Cerebellar nuclear complex (tissue), 1 donor: ENCODE measurements at regions not wholly inside any gene's neighbourhood (a gene's known extent, or its start where the extent isn't known, plus 50 kb on each side); places are given as distances from the start of the nearest gene placed in this dataset.

Experiments
- DNase-seq, 2 experiments: peaks; one replicate each; lab custom pipeline; 2025; lab: John Stamatoyannopoulos, UW

- DNase-seq: no peak
Observed at GRCh38 chr9:18074041-18074440, 399.9 kb upstream of the ADAMTSL1 start.

GRCh38 chr9:18075253-18075952, 398.6 kb upstream of the ADAMTSL1 start:
- no peak for DNase-seq

GRCh38 chr9:18077941-18078678, 395.8 kb upstream of the ADAMTSL1 start:
- no peak for DNase-seq

- DNase-seq: no peak
Observed at GRCh38 chr9:18092138-18092537, 381.8 kb upstream of the ADAMTSL1 start.

- DNase-seq: no peak
Observed at GRCh38 chr9:18106006-18106560, 367.9 kb upstream of the ADAMTSL1 start.

GRCh38 chr9:18109675-18110074, 364.3 kb upstream of the ADAMTSL1 start:
- DNase-seq: no peak

- no peak for DNase-seq
Observed at GRCh38 chr9:18111146-18111545, 362.8 kb upstream of the ADAMTSL1 start.

- DNase-seq: peak in 1 of 2 experiments; percentile 37
Observed at GRCh38 chr9:18114559-18115475, 359.1 kb upstream of the ADAMTSL1 start.

GRCh38 chr9:18118268-18118667, 355.7 kb upstream of the ADAMTSL1 start:
- DNase-seq: no peak

- DNase-seq: no peak
Observed at GRCh38 chr9:18122171-18122570, 351.8 kb upstream of the ADAMTSL1 start.

GRCh38 chr9:18124760-18125159, 349.2 kb upstream of the ADAMTSL1 start:
- no peak for DNase-seq

- DNase-seq: no peak
Observed at GRCh38 chr9:18126831-18127498, 347.0 kb upstream of the ADAMTSL1 start.

GRCh38 chr9:18127499-18127875, 346.5 kb upstream of the ADAMTSL1 start:
- DNase-seq: no peak

GRCh38 chr9:18129809-18130334, 344.1 kb upstream of the ADAMTSL1 start:
- DNase-seq: no peak

- DNase-seq: no peak
Observed at GRCh38 chr9:18136354-18136994, 337.5 kb upstream of the ADAMTSL1 start.

- no peak for DNase-seq
Observed at GRCh38 chr9:18137815-18138214, 336.1 kb upstream of the ADAMTSL1 start.

- no peak for DNase-seq
Observed at GRCh38 chr9:18138656-18139055, 335.3 kb upstream of the ADAMTSL1 start.

- no peak for DNase-seq
Observed at GRCh38 chr9:18141681-18142080, 332.3 kb upstream of the ADAMTSL1 start.

- DNase-seq: no peak
Observed at GRCh38 chr9:18143073-18143745, 330.7 kb upstream of the ADAMTSL1 start.

- no peak for DNase-seq
Observed at GRCh38 chr9:18146329-18146728, 327.6 kb upstream of the ADAMTSL1 start.
